GM19467 (cell line): ENCODE measurements at regions not wholly inside any gene's neighbourhood (a gene's known extent, or its start where the extent isn't known, plus 50 kb on each side); places are given as distances from the start of the nearest gene placed in this dataset.

Experiments
- ATAC-seq: cut with Tn5 transposase; IDR thresholded peaks from one replicate; pipeline ENCODE4 v1.9.1; 2021; ENCODE audit warnings: mild to moderate bottlenecking, moderate library complexity; ENCODE audit not compliant: unreplicated experiment

DNA sequence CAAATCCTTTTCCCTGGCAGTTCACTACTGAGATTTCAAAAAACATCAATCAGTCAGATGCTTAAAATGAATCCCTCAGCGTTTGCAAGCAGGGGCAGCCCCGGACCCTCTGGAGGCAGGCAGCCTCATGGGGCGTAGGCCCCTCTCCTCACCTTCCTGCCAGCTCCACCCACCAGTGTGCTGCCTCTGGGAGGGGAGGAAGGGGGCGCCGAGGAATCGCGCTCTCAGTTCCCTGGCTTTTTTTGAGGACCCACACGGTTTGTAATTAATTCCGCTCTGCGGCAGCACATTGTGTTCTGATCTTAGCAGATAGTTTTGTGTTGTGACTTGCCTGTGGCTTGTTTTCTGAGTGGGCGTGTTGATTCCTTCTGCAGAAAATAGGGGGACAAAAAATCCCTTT is 159.9 kb downstream of the KLF13 start:
- no peak for ATAC-seq

DNA sequence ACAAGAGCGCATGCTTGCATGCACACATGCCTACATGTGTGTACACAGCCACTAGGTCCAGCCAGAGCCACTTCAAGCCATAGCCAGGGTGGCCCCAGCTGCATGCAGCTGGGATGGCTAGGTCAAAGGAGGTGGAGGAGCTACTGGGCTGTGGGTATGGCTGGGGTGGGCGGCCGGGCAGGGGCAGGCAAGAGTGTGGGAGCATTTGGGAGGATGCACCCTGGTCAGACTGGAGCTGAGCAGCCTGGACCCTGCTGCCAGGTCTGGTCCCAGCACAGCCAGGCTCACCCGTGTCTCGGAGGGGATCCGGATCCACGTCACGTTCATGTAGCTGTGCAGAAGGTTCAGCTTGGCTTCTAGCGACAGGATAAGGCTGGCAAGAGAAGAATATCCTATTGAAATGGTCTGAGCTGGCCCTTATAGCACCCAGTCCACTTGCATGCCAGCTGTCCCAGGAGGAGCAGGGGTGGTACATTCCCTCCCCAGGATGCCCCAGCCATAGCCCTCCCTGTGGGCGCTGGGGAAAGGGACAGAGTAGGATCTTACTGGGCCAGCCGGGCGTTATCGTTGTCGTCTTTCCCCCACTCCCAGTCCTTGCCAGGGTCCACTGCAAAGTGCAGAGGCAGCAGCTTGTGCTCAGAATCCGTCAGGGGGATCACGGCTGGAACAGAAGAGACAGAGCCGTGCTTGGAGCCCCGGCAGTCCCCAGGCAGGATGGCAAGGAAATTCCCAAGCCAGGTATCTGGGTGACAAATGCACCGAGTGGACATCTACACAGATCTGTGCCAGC is 160.5 kb downstream of the KLF13 start:
- no peak for ATAC-seq

DNA sequence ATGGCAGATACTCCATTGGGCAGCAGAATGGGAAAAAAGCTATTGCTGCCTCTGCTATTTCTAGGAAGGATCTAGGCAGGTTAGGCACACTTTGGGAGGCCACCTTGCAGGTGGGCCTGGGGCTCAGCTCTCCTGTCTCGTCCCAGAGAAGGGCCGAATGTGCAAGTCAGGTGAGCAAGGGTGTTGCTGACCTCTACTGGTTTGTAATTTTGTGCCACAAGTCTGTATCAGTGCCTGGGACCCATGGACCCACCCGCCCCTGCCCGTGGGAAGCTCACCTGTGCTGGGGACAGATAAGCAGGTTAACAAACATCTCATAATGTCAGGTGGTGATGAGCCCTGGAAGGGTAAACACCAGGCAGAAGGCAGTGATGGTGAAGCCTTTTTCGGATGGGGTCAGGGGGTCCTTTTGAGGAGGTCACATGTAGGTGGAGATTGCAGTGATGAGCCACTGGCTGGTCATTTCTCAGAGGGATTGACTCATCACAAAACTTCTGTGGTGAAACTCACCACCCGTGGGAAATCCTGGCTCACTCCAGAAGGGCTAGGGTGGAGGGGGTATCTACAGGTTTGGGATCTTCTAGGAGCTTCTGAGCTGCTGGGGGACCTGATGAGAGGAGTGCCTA is 161.3 kb downstream of the KLF13 start:
- no peak for ATAC-seq

DNA sequence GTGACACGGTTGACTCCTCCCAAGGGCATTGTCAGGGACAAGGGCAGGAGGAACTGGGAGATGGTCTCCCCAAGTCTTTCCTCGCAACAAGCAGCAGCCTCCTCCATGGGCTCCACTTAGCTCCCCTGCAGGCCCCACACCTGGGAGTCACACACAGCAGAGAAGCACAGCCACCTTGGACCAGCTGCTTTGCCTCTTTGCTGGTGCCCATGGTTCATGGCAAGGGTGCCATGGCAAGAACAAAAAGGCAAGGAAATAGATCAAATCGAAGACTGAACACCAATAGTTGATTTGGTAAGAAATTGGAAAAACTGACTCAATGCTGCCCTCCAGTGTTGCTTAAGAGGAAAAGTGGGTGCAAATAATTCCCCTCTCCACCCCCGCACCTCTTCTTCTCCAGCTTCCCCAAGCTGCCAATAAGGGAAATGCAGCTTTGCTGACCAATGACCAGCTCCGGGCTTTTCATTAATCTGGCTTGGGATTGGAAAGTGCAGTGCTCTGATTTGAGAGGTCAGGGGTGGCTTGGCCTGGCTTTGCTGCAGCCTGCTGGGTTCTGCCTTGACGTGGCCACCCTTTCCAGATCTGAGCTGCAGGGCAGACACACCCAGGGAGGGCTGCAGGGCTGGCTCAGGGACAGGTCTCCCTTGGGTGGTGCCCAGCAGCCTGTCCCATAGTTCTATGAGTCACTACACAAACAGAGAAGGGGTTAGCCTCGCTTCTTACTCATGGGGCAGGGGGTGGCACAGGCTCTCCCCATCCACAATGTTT is 162.0 kb downstream of the KLF13 start:
- no peak for ATAC-seq

DNA sequence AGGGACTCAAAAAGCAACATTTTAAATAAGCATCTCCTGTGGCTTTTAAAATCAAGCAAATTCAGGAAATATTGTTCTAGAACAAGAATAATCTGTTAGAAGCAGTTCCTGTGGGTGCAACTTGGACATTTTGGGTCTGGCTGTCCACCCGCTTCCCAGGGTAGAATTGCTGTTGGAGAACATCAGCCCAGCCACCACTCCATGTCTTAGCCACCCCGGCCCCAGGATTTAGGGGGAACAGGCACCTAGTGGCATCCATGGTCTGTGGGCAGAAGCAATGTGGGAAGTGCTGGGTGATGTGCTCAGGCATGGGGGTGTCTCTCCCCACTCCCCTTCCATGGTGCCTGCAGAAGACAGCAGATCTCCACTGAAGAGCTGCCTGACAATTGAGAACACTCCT is 162.6 kb downstream of the KLF13 start:
- ATAC-seq: no peak

DNA sequence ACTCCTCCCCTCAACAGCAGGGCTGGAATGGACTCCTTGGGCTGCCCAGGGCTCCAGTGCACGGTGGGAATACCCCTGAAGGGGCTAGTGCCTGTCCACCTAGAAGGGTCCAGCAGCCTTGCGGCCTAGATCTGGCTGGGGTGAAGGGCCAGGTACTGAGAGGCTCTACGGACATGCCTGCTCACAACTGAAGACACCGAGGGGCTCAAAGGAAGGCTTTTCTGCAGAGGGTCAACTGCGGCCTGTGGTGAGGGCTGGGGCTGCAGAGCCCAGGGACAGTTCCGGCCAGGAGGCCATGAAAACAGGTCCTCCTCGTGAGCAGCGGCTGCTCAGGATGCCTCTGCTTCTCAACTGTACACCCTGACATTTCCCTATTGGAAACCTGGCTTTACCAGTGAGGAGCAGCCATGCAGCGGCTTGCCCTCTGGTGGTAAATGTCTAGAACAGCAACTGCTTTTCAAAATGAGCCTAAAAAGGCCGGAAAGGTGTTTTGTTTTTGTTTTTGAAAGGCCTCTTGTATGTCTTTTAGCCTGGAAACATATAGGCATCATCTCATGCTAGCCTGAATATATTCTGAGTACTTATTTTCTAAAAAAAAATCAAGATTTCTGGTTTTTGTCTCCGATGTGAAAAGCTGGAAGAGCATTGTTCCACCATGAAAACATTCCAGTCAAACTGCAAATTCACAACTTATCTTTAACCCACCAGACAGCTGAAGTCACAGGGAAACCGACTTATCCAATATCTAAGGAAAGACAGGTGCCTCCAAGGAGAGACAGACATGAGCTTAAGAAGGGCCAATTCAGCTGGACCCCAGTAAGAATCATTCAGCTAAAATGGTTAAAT is 163.4 kb downstream of the KLF13 start:
- no peak for ATAC-seq

DNA sequence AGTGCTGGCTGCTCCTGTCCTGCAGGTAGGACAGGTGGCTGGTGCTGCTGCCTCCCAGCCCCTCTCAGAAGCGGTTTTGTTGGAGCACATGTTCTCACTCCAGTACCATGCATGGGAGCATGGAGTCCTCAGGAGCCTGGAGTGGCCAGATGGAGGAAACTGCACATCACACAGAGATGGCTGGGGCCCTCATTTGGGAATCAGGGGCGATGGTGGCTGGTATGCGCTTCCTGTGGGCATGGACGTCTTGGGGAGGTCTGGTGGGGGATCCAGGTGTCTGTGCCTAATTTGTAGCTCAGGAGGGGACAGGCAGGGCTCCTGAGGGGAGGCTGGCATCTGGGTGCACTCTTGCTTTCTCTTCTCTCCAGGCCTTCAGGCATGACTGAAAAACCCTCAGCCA is 168.2 kb downstream of the KLF13 start:
- no peak for ATAC-seq

DNA sequence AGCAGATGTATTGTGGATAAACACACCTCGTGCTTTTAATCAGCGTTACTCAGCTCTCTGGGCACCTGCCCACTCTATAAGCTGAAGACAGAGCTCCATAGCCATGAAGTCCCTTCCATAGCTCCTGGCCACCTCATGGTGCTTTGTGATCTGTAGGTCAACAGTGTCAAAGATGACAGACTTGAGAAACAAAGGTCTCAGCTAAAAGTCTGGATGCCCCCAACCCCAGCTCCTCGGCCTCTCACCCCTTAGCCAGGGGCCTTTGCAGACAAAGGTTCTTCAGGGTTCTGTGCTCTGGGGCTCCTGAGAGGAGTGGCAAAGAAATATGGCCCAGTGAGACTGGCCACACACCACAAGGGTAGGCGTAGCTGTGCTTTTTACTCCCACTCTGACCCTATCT is 168.6 kb downstream of the KLF13 start:
- no peak for ATAC-seq

DNA sequence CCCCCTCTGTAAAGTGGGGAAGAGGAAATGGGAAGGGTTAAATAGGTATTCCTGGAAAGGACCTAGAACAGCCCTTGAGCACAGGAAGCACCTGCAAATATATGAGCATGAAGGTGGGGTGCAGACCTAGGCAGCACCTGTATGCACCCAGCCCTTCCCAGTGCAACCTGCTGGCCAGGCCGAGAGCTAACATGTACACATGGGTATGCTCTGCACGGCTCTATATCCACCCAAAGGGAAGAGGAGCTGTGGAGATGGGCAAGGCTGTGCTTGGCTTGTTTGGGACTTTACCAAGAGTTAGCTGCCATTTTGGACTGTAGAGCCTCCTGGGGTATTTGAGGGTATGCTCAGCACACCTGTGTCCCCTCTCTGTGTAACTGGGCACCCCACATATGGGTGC is 171.2 kb downstream of the KLF13 start:
- no peak for ATAC-seq

DNA sequence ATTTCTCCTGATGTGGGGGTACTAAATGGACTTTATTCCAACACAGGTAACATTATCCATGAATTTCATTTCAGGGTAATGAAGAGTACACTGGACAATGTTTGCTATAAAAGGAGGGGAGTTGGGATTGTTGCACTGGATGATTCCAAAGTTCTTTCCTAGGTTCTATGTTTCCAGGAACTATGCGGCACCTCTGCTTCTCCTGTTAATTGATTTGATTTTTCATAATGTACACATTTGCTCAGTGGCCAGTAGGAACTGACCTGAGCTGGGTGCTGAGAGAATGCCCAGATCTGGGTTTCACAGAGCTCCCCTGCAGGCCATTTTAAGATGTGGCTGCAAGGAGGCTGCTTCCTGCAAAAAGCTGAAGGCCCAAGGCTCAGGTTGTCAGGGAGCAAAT is 171.7 kb downstream of the KLF13 start:
- no peak for ATAC-seq

DNA sequence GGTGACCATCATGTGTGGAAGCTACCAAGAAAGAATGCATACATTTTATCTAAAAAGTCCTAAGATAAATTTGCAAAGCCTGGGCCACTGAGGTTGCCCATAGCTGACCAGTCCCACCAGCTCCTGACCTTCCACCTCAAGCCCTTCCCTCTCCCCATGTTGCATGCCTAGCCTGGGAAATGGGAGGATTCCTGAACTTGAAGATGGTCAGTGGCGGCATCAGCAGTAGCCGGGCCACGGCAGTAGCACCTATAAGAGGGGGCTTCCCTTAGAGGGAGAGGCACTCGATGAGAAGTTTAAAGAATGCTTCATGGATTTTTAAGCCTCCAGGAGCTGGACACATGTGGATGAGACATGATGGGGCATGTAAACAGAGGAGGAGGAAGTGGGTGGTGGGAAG is 172.1 kb downstream of the KLF13 start:
- no peak for ATAC-seq

DNA sequence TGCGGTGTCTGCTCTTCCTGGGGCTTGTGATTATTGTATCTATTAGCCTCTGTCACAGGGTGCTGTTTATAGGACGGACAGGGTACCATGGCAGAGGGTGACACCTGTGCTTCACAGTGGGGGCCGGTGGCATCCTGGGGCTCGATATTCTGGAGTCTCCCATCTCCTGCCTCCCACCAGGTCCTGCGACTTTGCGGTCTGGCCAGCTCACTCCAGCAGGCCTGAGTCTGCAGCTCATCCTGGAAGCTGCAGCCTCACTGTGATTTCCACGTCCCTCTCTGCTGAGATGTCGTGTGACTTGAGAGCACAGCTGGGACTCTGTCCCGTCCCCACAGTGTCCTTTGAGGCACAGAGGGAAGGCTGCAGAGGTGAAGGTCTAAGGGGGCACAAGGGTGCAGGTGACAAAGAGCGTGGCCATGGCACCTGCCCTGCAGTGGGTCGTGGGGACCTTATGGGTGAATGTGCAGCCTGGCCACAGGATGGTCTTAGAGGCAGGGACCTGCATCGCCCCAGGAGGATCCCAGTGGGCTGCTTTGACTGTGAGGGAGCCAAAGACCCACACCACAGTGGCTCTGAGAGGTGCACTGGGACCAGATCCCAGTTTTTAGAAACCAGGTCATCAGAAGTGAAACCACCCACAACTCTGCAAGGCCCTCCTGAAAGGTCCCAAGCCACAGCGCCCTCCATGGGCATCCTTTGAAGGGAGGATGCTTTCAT is 172.8 kb downstream of the KLF13 start:
- ATAC-seq: no peak

DNA sequence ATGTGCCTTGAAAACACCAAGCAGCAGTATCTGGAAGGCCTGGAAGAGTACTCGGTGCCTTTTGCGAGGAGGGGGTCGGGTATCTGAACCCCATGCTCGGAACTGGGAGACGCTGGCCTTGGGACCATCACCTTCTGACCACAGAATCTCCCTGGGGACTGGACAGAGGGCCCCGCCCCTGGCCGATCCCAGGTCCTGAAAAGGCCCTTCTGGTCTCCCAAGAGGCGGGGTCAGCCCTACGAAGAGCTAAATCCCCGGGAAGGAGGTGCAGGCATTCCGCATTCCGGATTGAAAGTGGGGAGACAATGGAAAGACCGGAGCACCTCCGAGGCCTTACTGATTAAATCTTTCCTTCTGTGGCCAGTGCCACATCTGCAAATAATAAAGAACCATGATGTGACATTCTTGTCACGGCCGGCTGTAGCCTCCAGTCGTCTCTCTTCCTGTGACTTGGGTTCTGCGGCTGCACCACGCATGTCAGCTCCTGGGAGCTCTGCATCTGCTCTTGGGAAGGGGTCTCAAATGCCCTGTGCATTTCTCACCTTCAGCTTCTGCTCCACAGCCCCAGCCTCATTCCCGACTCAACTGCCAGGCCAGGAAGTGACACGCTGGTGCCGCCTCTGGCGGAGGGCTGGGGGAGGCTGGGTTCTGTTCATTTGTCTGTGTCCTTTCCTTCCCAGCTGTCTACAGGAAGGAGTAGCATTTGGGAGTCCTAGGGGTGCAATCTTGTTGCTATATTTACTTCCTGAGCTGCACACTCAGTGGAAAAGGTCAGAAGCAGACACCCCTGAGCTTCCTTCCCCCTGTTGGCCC is 173.5 kb downstream of the KLF13 start:
- ATAC-seq: no peak

DNA sequence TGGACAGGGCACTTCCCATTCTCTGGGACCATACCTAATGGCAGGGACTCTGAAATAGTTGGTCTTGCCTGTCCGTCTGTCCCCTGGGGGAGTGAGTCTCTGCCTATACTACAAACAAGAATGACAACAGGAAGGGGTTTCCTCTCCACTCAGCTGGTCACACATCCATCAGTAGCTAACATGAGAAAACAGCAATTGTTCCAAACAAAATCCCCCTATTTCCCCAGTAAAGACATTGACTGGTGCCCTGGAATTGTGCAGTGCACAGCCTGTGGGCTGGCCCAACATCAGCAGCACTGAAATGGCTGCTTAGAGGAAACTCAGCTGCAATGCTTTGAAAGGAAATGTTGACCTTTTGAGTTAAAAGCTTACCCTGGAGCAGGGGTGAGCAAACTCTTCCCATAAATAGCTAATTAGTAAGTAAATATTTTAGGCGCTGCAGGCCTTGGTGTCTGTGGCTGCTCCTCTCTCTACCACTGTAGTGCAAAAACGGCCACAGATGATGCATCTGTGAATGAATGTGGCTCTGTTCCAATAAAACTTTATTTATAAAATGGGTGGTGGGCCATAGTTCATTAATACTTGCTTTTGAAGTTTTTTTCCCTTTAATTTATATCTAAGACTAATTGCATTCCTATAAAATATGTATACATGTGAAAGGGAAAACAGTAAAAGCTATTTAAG is 174.3 kb downstream of the KLF13 start:
- ATAC-seq: no peak

DNA sequence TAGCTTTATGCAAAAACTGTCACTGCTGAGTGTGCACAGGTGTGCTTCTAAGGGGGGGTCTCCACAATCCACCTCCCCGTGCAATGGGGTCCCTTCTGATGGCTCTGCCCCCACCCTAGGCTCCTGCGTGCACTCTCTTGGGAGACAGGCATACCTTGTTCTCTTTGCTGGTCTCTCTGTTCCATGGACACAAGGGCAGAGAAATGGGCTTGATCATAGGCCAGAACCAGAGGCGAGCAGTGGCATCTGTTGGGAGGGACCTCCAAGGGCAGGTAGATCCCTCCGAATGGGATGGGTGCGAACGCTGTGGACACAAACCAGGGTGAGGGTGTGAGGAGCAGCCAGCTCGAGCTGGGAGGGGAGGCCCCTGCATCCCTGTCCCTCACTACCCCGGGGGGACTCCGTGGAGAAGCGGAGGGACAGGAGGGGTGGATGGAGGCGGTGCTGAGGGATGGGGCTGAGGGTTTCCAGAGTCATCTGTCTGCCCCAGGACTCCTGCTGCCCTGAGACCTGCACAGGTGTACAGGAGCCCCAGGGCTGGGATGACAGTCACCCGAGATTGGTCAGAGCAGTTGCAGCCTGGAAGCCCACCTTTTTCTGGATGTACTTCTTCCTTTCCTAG is 175.0 kb downstream of the KLF13 start:
- no peak for ATAC-seq

DNA sequence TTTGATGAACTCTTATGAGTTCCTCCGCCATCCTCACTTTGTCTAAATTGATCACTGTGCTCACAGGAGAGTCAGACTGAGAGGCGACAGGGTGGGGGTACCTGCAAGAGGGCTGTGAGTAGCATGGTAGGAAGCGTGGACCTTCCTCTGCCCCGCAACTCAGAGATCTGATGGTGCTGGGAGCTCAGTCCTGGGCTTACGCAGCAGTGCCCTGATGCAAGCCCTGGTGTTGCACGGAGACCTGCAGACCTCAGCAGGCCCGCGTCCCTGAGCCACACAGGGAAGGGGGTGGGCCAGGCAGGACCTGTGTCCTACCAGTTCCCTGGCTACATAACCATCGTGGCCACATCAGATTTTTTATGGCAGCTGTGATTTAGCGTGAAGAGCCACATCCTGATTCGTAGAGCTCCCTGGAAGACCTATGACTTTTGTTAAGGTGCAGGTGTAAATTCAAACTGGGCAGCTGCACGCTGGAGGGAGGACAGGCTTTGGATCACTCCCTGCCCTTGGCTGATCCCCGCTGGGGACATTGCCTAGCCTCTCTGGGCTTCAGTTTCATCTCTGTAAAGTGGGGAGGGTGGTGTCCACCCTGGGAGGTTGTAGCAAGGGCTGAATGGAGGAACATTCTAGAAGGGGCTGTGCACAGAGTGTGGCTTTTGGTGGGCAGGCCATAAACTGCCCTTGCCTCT is 176.1 kb downstream of the KLF13 start:
- ATAC-seq: no peak

DNA sequence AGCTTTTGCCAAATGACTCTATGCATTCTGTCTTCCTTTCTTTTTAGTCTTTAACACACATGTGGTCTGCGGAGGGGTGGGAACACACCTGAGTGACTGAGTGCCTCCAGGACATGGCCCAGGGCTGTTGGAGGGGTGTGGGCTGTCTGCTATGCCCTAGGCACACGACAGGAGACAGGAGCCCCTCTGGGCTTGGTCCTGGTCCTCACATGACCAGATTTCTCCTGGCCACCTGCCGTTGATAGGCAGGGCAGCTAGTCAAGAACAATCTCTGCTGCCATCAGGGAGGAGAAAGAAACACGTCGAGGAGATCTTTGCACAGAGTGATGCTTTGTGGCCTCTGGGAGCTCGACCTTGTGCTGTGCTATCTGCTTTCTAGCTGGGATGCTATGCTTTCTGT is 176.6 kb downstream of the KLF13 start:
- ATAC-seq: no peak
